Bronchial epithelial cell (primary cell): ENCODE measurements at regions not wholly inside any gene's neighbourhood (a gene's known extent, or its start where the extent isn't known, plus 50 kb on each side); places are given as distances from the start of the nearest gene placed in this dataset.

ENCODE experiments used
- DNase-seq: peaks from one replicate; pipeline ENCODE4 v3.0.0-alpha.2; 2010; ENCODE audit warnings: low read depth
- FAIRE-seq: peaks from 2 replicates; lab custom pipeline; 2011; peaks lifted over from hg19 to GRCh38; lab: Jason Lieb, UNC
- H3K27me3 ChIP-seq: 2 replicates; pipeline ENCODE4 v1.5.1; 2011; ENCODE audit warnings: low read length; ENCODE audit not compliant: control insufficient read depth, insufficient read depth
- H3K36me3 ChIP-seq: 2 replicates; pipeline ENCODE4 v1.5.1; 2011; ENCODE audit warnings: low read length; ENCODE audit not compliant: control insufficient read depth, insufficient read depth
- H3K4me3 ChIP-seq: 2 replicates; pipeline ENCODE4 v1.5.1; 2011; ENCODE audit warnings: mild to moderate bottlenecking, low read depth, low read length, control low read depth
- TF ChIP-seq, protein P1 (sequence below): IDR thresholded peaks from 2 replicates; pipeline ENCODE4 v1.5.1; 2011; ENCODE audit warnings: mild to moderate bottlenecking, moderate library complexity, low read length, control low read depth, inconsistent platforms; ENCODE audit not compliant: insufficient read depth, severe bottlenecking

GRCh38 chr11:11710556-11710955 lies 88.8 kb upstream of the GALNT18 start:
- no peak for DNase-seq
- no peak overlapping the region for H3K4me3 ChIP-seq
- peaks cover 2% of the 10 kb centered on the region for H3K27me3 ChIP-seq
- H3K36me3 ChIP-seq, result no peaks in the 10 kb centered on the region
- TF ChIP-seq, protein P1, sequence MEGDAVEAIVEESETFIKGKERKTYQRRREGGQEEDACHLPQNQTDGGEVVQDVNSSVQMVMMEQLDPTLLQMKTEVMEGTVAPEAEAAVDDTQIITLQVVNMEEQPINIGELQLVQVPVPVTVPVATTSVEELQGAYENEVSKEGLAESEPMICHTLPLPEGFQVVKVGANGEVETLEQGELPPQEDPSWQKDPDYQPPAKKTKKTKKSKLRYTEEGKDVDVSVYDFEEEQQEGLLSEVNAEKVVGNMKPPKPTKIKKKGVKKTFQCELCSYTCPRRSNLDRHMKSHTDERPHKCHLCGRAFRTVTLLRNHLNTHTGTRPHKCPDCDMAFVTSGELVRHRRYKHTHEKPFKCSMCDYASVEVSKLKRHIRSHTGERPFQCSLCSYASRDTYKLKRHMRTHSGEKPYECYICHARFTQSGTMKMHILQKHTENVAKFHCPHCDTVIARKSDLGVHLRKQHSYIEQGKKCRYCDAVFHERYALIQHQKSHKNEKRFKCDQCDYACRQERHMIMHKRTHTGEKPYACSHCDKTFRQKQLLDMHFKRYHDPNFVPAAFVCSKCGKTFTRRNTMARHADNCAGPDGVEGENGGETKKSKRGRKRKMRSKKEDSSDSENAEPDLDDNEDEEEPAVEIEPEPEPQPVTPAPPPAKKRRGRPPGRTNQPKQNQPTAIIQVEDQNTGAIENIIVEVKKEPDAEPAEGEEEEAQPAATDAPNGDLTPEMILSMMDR, result no peak
- no peak for FAIRE-seq

DNA sequence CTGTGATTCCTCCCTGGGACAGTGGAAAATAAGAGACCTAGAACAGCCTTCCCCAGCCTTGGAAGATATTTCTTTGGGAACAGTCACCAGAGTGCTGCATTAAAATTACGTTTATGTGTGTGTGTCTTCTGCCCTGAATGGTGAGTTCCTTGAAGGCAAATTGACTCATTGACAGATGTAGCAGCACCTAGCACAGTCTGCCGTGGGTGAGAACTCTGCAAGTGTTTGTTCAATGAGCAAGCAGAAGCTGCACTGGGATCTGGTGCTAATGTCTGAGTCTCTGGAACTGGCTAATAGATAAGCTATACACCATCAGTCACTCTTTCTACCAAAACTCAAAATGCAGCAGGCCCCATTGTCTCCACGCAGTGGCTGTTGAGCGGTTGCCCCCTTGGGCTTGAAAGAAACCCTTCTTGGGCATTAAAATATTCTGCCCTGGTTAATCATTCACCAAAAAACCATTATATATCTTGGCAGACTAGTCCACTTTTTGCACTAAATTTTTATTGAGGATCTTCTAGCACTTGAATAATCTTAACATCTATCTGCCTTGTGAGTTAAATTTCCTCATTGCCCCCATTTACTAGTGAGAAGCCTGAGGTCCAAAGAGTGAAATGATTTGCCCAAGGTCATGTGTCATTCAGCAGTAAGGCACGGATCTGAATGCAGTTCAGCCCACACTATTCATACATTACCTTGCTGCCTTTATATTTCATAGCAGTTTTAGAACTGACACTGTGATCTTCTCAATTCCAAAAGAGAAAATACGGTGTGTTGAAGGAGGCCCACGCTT lies 87.8 kb upstream of the GALNT18 start:
- peak; percentile 62 for DNase-seq
- H3K4me3 ChIP-seq, result no peak overlapping the region
- TF ChIP-seq, protein P1, result no peak
- H3K27me3 ChIP-seq, result peaks cover 2% of the 10 kb centered on the region
- FAIRE-seq, result peak; percentile 85
- H3K36me3 ChIP-seq, result no peaks in the 10 kb centered on the region

DNA sequence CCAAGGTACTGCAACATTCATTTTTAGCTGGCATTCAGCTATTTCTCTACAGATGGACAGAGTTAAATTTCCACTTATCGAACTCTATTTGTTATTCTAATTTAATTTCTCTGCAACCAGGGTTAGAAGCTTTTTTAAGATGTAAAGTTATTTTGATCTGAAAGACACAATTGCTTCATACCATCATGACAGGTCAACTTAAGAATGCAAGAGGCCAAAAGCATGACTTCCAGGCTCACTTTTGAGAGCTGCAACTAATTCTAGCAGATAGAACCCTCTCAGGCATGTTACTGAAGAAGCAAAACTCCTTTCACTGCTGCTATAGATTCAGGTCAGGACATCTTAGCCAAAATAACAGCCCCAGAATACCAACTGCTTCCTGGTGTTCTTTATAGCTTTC lies 86.5 kb upstream of the GALNT18 start:
- TF ChIP-seq, protein P1, result no peak
- H3K27me3 ChIP-seq, result peaks cover 2% of the 10 kb centered on the region
- no peaks in the 10 kb centered on the region for H3K36me3 ChIP-seq
- DNase-seq, result peak; percentile 21
- H3K4me3 ChIP-seq, result no peak overlapping the region
- no peak for FAIRE-seq

GRCh38 chr11:11706028-11706427 lies 84.2 kb upstream of the GALNT18 start:
- Histone ChIP-seq H3K27me3 (peaks cover 2% of the 10 kb centered on the region), H3K4me3 (no peak overlapping the region), H3K36me3 (no peaks in the 10 kb centered on the region)
- FAIRE-seq, result no peak
- peak; percentile 70 for DNase-seq
- TF ChIP-seq, protein P1, result no peak

DNA sequence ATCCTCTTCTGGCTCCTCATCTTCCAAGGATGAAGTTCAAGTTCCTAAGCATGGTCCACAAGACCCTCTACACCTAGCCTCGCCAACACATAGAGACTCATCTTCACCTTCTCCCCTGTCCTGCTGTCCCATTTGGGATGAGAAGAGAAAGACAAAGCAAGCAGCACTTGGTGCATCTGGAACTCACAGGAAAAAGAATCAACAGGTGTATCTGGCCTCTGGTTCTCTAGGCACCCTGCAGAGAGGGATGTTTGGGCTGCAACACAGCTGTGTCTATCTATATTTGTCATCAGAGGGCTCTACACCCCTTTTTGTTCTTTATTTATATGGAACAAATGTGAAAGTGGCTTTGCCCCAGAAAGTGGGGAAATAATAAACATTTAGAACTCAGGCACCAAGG lies 82.1 kb upstream of the GALNT18 start:
- Histone ChIP-seq H3K4me3 (no peak overlapping the region), H3K27me3 (peaks cover 2% of the 10 kb centered on the region), H3K36me3 (no peaks in the 10 kb centered on the region)
- TF ChIP-seq, protein P1, result no peak
- FAIRE-seq, result no peak
- no peak for DNase-seq
